Retinal pigment epithelial cell (primary cell): ENCODE measurements at regions not wholly inside any gene's neighbourhood (a gene's known extent, or its start where the extent isn't known, plus 50 kb on each side); places are given as distances from the start of the nearest gene placed in this dataset.
A peak's percentile ranks its signal among the peaks of the same experiment; 100 is the strongest.

Experiments
- DNase-seq: peaks from one replicate; pipeline ENCODE4 v3.0.0-alpha.2; 2010; ENCODE audit warnings: low read depth
- H3K4me3 ChIP-seq: 2 replicates; pipeline ENCODE4 v1.5.1; 2011; ENCODE audit warnings: mild to moderate bottlenecking, low read length, control low read depth, moderate library complexity
- TF ChIP-seq, protein P1 (sequence below): conservative IDR thresholded peaks from 2 replicates; pipeline ENCODE4 v1.5.1; 2011; ENCODE audit warnings: low read depth, low read length, control low read depth, inconsistent platforms

GRCh38 chr17:71942626-71943025 is 178.2 kb upstream of the SOX9 start:
- no peak for DNase-seq
- H3K4me3 ChIP-seq: no peak overlapping the region
- TF ChIP-seq, protein P1, sequence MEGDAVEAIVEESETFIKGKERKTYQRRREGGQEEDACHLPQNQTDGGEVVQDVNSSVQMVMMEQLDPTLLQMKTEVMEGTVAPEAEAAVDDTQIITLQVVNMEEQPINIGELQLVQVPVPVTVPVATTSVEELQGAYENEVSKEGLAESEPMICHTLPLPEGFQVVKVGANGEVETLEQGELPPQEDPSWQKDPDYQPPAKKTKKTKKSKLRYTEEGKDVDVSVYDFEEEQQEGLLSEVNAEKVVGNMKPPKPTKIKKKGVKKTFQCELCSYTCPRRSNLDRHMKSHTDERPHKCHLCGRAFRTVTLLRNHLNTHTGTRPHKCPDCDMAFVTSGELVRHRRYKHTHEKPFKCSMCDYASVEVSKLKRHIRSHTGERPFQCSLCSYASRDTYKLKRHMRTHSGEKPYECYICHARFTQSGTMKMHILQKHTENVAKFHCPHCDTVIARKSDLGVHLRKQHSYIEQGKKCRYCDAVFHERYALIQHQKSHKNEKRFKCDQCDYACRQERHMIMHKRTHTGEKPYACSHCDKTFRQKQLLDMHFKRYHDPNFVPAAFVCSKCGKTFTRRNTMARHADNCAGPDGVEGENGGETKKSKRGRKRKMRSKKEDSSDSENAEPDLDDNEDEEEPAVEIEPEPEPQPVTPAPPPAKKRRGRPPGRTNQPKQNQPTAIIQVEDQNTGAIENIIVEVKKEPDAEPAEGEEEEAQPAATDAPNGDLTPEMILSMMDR: no peak

DNA sequence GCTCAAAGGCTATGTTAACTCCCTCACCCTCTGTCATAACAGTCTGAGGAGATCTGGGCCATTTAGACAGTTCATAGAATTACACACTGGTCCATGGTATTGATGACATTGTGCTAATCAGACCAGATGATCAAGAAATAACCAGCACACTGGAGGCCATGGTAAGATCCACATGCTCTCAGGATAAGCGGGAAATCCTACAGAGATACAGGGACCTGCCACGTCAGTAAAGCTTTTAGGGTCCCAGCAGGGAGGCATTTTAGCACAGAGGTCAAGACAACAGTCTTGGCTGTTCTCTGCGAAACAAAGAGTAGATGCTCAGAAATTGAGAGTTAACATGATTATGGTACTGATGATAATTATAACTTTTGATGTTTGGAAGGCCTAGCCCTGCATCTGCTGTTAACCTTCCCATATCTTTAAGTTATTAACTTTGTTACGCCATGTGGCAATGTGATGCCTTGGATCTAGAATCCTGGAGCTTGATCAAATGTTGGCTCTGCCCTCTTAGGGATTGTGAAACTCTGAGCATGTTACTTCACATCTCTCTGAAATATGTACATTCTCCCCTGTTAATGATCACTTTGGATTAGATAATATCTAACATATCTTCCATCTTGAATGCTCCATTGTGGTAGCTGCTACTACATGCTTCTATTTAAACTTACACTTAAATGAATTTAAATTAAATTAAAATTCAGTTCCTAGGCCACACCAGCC is 172.0 kb upstream of the SOX9 start:
- no peak overlapping the region for H3K4me3 ChIP-seq
- TF ChIP-seq, protein P1: no peak
- no peak for DNase-seq

DNA sequence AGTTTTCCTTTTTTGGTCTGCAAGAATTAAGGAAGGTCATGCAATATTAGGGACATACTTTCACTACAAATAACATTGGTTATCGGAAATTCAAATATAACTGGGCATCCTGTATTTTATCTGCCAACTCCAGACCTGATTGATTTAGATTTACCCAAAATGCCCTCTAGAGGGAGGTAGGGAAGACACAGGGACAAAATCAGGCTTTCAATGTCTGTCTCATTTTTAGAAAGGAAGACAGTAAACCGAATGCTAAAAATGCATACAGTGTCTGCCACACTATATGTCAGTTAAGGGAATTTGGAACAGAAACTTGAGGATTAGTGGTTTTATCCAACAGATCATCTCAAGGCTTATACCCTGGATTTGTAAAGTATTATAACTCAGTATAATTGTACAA is 161.7 kb upstream of the SOX9 start:
- TF ChIP-seq, protein P1: peak; percentile 74
- no peak overlapping the region for H3K4me3 ChIP-seq
- no peak for DNase-seq

- H3K4me3 ChIP-seq: no peak overlapping the region
- DNase-seq: no peak
- TF ChIP-seq, protein P1: no peak
These were observed 157.5 kb upstream of the SOX9 start for GRCh38 chr17:71963351-71963750.

DNA sequence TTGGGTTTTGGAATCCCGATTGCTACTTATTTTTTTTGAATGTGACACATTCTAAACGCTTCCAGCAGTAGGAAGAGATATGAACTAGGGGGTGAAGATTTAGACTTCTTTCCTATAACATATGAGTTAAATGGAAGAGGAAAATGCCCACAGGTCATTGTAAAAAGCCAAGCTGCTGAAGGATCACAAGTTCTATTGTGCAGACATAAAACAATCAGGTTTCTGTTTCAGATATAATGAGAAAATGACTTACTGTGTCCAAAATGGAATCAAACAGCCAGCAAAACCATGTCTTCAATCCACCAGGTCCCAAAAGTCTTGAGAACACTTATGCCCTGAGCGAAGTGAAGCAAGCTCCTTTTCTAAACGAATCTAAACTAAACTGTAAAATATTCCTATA is 157.0 kb upstream of the SOX9 start:
- no peak for DNase-seq
- TF ChIP-seq, protein P1: no peak

GRCh38 chr17:71964559-71964958 is 156.3 kb upstream of the SOX9 start:
- DNase-seq: no peak
- TF ChIP-seq, protein P1: no peak
- no peak overlapping the region for H3K4me3 ChIP-seq

More for the DNA sequence above, 157.0 kb upstream of the SOX9 start:
- no peak overlapping the region for H3K4me3 ChIP-seq

DNA sequence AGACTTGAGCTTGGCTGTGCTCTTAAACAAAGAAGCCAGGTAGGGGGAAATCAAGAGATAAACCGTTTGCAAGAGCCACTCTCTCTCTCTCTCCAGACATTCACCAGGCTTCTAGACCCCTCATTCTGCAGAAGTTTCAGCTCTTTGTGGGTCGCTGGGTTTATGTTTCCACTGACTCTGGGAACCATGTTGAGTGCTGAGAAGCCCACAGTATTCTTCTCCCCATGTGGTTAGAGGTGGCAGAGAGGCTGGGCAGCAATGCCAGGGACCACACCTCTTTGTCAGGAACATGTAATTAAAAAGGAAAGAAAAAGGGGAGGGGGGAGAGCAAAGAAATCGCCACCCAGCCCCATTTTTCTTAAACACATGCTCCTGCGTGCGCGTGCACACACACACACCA is 154.8 kb upstream of the SOX9 start:
- DNase-seq: no peak
- H3K4me3 ChIP-seq: no peak overlapping the region
- TF ChIP-seq, protein P1: no peak
